Natural killer cell (primary cell): ENCODE measurements at regions not wholly inside any gene's neighbourhood (a gene's known extent, or its start where the extent isn't known, plus 50 kb on each side); places are given as distances from the start of the nearest gene placed in this dataset.
"Not testable (repeated sequence)": the region's sequence is repeated elsewhere in the genome, so short reads cannot be mapped to it uniquely, and the experiment has no call there.

ENCODE experiments used
- ATAC-seq, 3 donors: fragments of 150-1000 bp in 2 of 3; fragments of 200-7000 bp in 1 of 3; cut with Tn5 transposase; 1 replicate in 1 of 3; 2 replicates in 2 of 3; pipeline ENCODE4 v1.10.0; 2021; ENCODE audit warnings: mild to moderate bottlenecking in 2 of 3, moderate library complexity in 2 of 3
- DNase-seq, 2 donors: peaks; one replicate each; pipeline versions ENCODE4 v3.0.0 to v3.0.0-alpha.2; 2013 to 2021; ENCODE audit warnings: mixed read lengths in 1 of 2
- H3K27ac ChIP-seq: one replicate; pipeline ENCODE4 v1.5.1; 2013; ENCODE audit warnings: mild to moderate bottlenecking, low read length
- H3K27me3 ChIP-seq: one replicate; pipeline ENCODE4 v1.6.1; 2013; ENCODE audit warnings: low read length; ENCODE audit not compliant: control insufficient read depth, insufficient read depth
- H3K36me3 ChIP-seq: one replicate; pipeline ENCODE4 v1.6.1; 2013; ENCODE audit warnings: low read length; ENCODE audit not compliant: control insufficient read depth, insufficient read depth
- H3K4me1 ChIP-seq: one replicate; pipeline ENCODE4 v1.6.1; 2013; ENCODE audit warnings: low read length; ENCODE audit not compliant: control insufficient read depth, insufficient read depth
- H3K4me3 ChIP-seq: one replicate; pipeline ENCODE4 v1.5.1; 2013; ENCODE audit warnings: low read length
- H3K9me3 ChIP-seq: one replicate; pipeline ENCODE4 v1.6.1; 2013; ENCODE audit warnings: low read length; ENCODE audit not compliant: control insufficient read depth, insufficient read depth
- H3K27ac Mint-ChIP-seq, 2 donors: one replicate each; pipeline ENCODE4 v1.8.0; 2022; ENCODE audit warnings: mild to moderate bottlenecking in 2 of 2, mixed read lengths in 2 of 2, moderate library complexity in 1 of 2
- H3K27me3 Mint-ChIP-seq, 2 donors: one replicate each; pipeline ENCODE4 v1.8.0; 2022; ENCODE audit warnings: low read depth in 2 of 2, mixed read lengths in 2 of 2
- H3K36me3 Mint-ChIP-seq: one replicate; pipeline ENCODE4 v1.8.0; 2022; ENCODE audit warnings: mixed read lengths
- H3K4me1 Mint-ChIP-seq, 2 donors: one replicate each; pipeline ENCODE4 v1.8.0; 2022; ENCODE audit warnings: mixed read lengths in 2 of 2
- H3K4me3 Mint-ChIP-seq: one replicate; pipeline ENCODE4 v1.8.0; 2022; ENCODE audit warnings: mild to moderate bottlenecking, moderate library complexity, mixed read lengths
- H3K9me3 Mint-ChIP-seq, 2 donors: one replicate each; pipeline ENCODE4 v1.8.0; 2022; ENCODE audit warnings: mixed read lengths in 2 of 2
- WGBS: methylation state at CpG from one replicate; pipeline ENCODE4 v1.1.7; 2013; ENCODE audit warnings: missing lambda C conversion rate; ENCODE audit not compliant: insufficient coverage; 5-methylcytosine and 5-hydroxymethylcytosine counted together
- intact Hi-C: fragments of 100-400 bp; cut with micrococcal nuclease; formaldehyde crosslinking; loops from one replicate; pipeline ENCODE4 v1.14.2; 2022
- TF ChIP-seq, protein P1 (sequence below): fragments of 200-600 bp; IDR thresholded peaks from one replicate; pipeline ENCODE4 v1.8.0; 2022; ENCODE audit warnings: antibody characterized with exemption

DNA sequence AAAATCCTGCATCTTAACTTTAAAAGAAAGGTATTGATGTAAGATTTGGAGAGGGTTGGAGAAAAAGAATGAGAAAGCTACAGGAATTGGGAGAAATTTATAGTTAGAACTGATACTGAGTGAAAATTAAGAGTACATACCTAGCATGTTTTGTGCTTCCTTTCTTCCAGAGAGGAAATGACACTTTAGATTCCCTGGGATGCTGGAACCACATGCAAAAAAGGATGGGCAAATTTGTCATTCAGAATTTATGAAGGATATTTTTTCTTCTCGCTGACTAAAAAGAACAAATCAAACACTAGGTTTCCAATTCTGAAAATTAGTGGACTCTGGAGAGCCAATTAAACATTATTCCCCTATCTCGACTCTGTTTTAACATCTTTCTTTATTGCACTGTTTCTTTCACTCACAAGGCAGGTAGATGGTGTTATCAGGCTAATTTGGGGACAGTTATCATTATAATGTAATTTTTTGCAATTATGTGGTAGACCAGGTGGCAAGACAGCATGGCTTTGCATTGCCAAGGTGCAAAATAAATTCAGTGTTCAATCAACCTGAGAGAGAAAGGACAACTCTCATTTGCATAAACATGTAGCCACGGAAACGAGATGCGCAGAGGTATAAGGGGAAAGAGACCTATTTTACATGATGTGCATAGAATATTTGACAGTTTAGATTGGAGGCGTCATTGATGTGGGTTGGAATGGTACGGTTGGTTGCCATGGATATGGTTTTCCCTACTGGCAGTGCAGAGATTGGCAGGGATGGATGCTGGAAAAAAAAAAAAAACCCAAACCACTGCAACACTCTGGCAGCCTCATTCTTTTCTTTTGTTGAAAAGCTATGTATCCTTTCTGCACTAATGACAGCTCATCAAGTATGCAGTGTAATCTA lies 320.4 kb upstream of the CCNH start:
- ATAC-seq (no peak), DNase-seq (no peak)
- Histone ChIP-seq H3K27me3 (no peaks in the 10 kb centered on the region), H3K27ac (no peak overlapping the region), H3K9me3 (no peaks in the 10 kb centered on the region), H3K4me3 (no peak overlapping the region), H3K36me3 (no peaks in the 10 kb centered on the region), H3K4me1 (no peaks in the 10 kb centered on the region)
- Mint-ChIP-seq H3K9me3 (no peaks in the 10 kb centered on the region), H3K27me3 (no peaks in the 10 kb centered on the region), H3K4me3 (no peak overlapping the region), H3K4me1 (no peaks in the 10 kb centered on the region), H3K36me3 (no peaks in the 10 kb centered on the region), H3K27ac (no peak overlapping the region)
- WGBS = 78% methylated on average over 5 of the region's 7 CpGs
- TF ChIP-seq, protein P1, sequence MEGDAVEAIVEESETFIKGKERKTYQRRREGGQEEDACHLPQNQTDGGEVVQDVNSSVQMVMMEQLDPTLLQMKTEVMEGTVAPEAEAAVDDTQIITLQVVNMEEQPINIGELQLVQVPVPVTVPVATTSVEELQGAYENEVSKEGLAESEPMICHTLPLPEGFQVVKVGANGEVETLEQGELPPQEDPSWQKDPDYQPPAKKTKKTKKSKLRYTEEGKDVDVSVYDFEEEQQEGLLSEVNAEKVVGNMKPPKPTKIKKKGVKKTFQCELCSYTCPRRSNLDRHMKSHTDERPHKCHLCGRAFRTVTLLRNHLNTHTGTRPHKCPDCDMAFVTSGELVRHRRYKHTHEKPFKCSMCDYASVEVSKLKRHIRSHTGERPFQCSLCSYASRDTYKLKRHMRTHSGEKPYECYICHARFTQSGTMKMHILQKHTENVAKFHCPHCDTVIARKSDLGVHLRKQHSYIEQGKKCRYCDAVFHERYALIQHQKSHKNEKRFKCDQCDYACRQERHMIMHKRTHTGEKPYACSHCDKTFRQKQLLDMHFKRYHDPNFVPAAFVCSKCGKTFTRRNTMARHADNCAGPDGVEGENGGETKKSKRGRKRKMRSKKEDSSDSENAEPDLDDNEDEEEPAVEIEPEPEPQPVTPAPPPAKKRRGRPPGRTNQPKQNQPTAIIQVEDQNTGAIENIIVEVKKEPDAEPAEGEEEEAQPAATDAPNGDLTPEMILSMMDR = no peak
- intact Hi-C loops = no loop called here

DNA sequence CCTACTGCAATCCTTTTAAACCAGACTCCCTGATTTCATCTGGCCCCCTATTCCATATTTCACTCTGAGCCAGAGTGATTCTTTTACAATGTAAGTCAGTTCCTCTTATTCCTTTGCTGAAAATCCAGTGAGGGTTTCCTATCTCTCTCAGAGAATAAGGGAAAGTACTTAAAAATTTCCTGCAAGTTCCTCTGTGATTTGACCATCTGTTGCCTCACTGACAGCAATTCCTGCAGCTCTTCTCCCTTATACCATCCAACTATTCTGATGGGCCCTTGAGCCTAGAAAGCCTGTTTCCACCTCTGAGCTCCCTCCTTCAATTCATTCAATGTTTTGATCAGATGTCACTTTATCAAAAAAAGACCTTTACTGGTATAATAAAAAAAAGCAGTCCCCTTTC lies 317.1 kb upstream of the CCNH start:
- Mint-ChIP-seq H3K4me1 (no peaks in the 10 kb centered on the region), H3K36me3 (no peaks in the 10 kb centered on the region), H3K27ac (no peak overlapping the region), H3K27me3 (no peaks in the 10 kb centered on the region), H3K9me3 (no peaks in the 10 kb centered on the region), H3K4me3 (no peak overlapping the region)
- no peak overlapping the region for H3K27ac ChIP-seq
- H3K4me1 ChIP-seq = no peaks in the 10 kb centered on the region
- H3K4me3 ChIP-seq = no peak overlapping the region
- intact Hi-C loops = no loop called here
- H3K36me3 ChIP-seq = no peaks in the 10 kb centered on the region
- no peaks in the 10 kb centered on the region for H3K27me3 ChIP-seq
- TF ChIP-seq, protein P1 = no peak
- DNase-seq (no peak), ATAC-seq (no peak)
- no peaks in the 10 kb centered on the region for H3K9me3 ChIP-seq

DNA sequence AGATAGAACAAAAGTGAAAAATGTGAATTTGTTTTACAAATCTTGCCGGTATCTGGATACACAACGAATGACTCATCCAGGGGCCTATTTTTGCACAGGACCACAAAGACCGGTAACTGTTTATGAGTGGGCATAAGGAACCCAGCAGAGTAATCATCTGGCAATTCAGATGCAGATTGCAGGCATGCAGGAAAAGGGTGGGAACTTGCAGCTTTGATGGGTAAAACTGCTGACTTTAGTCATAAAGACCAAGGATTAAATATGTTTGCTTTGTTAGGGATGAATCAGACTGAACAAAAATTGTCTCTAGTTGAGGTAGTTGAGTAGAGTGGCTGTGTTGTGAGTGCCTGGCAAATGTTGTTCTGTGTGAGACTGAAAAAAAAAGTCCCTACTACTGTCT lies 309.6 kb upstream of the CCNH start:
- Mint-ChIP-seq H3K36me3 (no peaks in the 10 kb centered on the region), H3K4me3 (no peak overlapping the region), H3K4me1 (no peaks in the 10 kb centered on the region), H3K9me3 (peaks cover 3 to 4% of the 10 kb centered on the region in 2 donors), H3K27ac (no peak overlapping the region), H3K27me3 (no peaks in the 10 kb centered on the region)
- H3K9me3 ChIP-seq = no peaks in the 10 kb centered on the region
- intact Hi-C loops = no loop called here
- H3K27me3 ChIP-seq = no peaks in the 10 kb centered on the region
- no peaks in the 10 kb centered on the region for H3K36me3 ChIP-seq
- TF ChIP-seq, protein P1 = no peak
- ATAC-seq (no peak), DNase-seq (no peak)
- H3K4me3 ChIP-seq = no peak overlapping the region
- no peak overlapping the region for H3K27ac ChIP-seq
- H3K4me1 ChIP-seq = no peaks in the 10 kb centered on the region
- WGBS = 82% methylated on average over 3 of the region's 3 CpGs

DNA sequence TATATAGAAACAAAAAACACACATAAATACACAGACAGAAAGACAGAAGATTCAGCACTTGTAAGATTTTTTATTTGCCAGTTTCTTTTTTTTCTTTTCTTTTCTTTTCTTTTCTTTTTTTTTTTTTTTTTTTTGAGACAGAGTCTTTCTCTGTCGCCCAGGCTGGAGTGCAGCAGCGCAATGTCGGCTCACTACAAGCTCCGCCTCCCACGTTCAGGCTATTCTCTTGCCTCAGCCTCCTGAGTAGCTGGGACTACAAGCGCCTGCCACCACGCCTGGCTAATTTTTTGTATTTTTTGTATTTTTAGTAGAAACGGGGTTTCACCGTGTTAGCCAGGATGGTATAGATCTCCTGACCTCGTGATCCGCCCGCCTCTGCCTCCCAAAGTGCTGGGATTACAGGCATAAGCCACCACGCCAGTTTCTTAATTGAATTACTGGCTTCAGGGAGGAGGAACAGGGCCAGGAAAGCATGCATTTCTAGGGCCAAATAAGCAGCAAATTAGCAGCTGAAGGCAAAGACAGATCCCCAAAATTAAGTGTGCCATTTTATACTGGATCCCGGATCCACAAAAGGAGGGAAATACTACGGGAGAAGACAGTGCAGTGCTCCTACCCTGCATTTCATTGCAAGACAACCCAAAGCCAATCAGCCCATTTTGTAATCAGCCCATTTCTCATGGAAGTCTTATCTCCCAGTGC lies 305.6 kb upstream of the CCNH start:
- H3K27me3 ChIP-seq, H3K27me3 Mint-ChIP-seq, H3K36me3 ChIP-seq, H3K36me3 Mint-ChIP-seq, H3K27ac ChIP-seq, H3K4me1 ChIP-seq, H3K9me3 Mint-ChIP-seq, H3K4me3 Mint-ChIP-seq, H3K4me1 Mint-ChIP-seq, H3K27ac Mint-ChIP-seq, DNase-seq, H3K4me3 ChIP-seq, H3K9me3 ChIP-seq, intact Hi-C loops, ATAC-seq: not testable (repeated sequence)
- WGBS = 86% methylated on average over 15 of the region's 15 CpGs
